ENCODE measurements at regions not wholly inside any gene's neighbourhood (a gene's known extent, or its start where the extent isn't known, plus 50 kb on each side); places are given as distances from the start of the nearest gene placed in this dataset.

DNA sequence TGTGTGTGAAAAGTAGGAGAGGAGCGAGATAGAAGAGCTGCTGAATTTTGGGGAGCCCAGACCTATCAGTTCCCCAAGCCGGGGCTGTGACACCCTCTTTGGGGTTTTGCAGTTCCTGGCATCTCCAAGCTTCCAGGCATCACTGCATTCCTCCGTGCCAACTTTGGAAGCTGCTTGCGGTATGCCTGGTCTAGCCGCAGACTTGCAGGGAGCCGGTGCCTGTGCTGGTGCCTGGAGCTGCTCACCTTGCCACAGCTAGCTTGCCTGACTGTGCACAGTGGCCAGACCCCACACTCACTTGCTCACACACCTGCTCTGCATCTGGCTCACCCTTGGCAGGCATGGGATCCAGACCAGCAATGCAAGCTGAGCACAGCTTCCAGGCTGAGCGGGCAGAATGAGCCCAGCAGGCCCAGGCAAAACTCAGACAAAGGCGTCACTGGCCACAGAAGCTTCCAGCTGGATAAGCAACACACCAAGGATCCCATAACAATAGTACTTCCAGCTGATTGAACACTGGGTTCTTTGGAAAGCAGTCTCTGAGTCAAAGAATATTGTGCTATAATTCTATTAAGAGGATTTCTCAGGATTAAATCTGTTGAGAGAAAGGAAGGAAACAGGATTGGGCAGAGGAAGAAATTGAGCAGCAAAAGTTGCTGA is 390.9 kb downstream of the TEX13C start:
- TF ChIP-seq, protein P1, sequence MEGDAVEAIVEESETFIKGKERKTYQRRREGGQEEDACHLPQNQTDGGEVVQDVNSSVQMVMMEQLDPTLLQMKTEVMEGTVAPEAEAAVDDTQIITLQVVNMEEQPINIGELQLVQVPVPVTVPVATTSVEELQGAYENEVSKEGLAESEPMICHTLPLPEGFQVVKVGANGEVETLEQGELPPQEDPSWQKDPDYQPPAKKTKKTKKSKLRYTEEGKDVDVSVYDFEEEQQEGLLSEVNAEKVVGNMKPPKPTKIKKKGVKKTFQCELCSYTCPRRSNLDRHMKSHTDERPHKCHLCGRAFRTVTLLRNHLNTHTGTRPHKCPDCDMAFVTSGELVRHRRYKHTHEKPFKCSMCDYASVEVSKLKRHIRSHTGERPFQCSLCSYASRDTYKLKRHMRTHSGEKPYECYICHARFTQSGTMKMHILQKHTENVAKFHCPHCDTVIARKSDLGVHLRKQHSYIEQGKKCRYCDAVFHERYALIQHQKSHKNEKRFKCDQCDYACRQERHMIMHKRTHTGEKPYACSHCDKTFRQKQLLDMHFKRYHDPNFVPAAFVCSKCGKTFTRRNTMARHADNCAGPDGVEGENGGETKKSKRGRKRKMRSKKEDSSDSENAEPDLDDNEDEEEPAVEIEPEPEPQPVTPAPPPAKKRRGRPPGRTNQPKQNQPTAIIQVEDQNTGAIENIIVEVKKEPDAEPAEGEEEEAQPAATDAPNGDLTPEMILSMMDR (IDR thresholded peaks at IDR 0.05), result no peak
- TF ChIP-seq POLR2A (IDR thresholded peaks at IDR 0.05), result no peak

Data from heart left ventricle (tissue), 13 donors.